Endothelial cell of umbilical vein (primary cell): ENCODE measurements at regions not wholly inside any gene's neighbourhood (a gene's known extent, or its start where the extent isn't known, plus 50 kb on each side); places are given as distances from the start of the nearest gene placed in this dataset.

Experiments used
- BruUV-seq: library from RNA; stranded (reverse); fragments of 400-500 nt; replicated peaks from 2 replicates; lab custom pipeline; 2021; lab: Mats Ljungman, UMichigan
- CTCF ChIA-PET: fragments of 300-600, 350-600 bp; sonication (Branson Sonifier 250); formaldehyde crosslinking; loops from one replicate; lab custom pipeline; 2021; ENCODE audit warnings: antibody characterized with exemption, inconsistent platforms; lab: Charles Lee
- POLR2A ChIA-PET: fragments of 300-600, 350-600 bp; sonication (Branson Sonifier 250); formaldehyde crosslinking; loops from one replicate; lab custom pipeline; 2021; ENCODE audit warnings: antibody characterized with exemption, inconsistent platforms; lab: Charles Lee
- DNase-seq: peaks from one replicate; pipeline ENCODE4 v3.0.0-alpha.2; 2011; ENCODE audit warnings: low read depth, low spot score
- FAIRE-seq: peaks from 2 replicates; lab custom pipeline; 2011; peaks lifted over from hg19 to GRCh38; lab: Jason Lieb, UNC
- H2AFZ ChIP-seq: 2 replicates; pipeline ENCODE4 v1.6.0; 2012; ENCODE audit warnings: low read depth, low read length, control low read depth, inconsistent platforms
- H3K27ac ChIP-seq: 2 replicates; pipeline ENCODE4 v1.5.1; 2011; ENCODE audit warnings: low read depth, mild to moderate bottlenecking, control low read depth, low read length, moderate library complexity; ENCODE audit not compliant: insufficient read depth
- H3K27me3 ChIP-seq, 2 experiments: 2 replicates each; pipeline versions ENCODE4 v1.6.0 to v1.6.1; 2011; ENCODE audit warnings: low read length in 2 of 2, mixed read lengths in 1 of 2; ENCODE audit not compliant: control insufficient read depth in 2 of 2, insufficient read depth in 2 of 2
- H3K36me3 ChIP-seq, 2 experiments: 2 replicates in 1 of 2; 3 replicates in 1 of 2; pipeline ENCODE4 v1.5.1; 2011; ENCODE audit warnings: low read length in 2 of 2, mild to moderate bottlenecking in 1 of 2, moderate library complexity in 1 of 2; ENCODE audit not compliant: control insufficient read depth in 2 of 2, insufficient read depth in 2 of 2; ENCODE audit errors: extremely low read depth in 1 of 2
- H3K4me1 ChIP-seq: 3 replicates; pipeline ENCODE4 v1.5.1; 2011; ENCODE audit warnings: mild to moderate bottlenecking, low read length; ENCODE audit not compliant: control insufficient read depth, insufficient read depth; ENCODE audit errors: extremely low read depth
- H3K4me2 ChIP-seq: 2 replicates; pipeline ENCODE4 v1.6.1; 2011; ENCODE audit warnings: low read length, control low read depth, mixed read lengths; ENCODE audit not compliant: insufficient read depth
- H3K4me3 ChIP-seq, 3 experiments: fragments of 200-600 bp in 1 of 3; sonication (generic), shearing (Covaris generic) in 1 of 3; replicated peaks in 1 of 3; 2 replicates each; pipeline ENCODE4 v1.5.1; 2011 to 2016; ENCODE audit warnings: control low read depth in 3 of 3, low read length in 3 of 3, mild to moderate bottlenecking in 2 of 3, inconsistent platforms in 1 of 3, low read depth in 1 of 3, moderate library complexity in 1 of 3; ENCODE audit not compliant: insufficient read depth in 1 of 3
- H3K79me2 ChIP-seq: 2 replicates; pipeline ENCODE4 v1.6.0; 2012; ENCODE audit warnings: low read length, inconsistent platforms; ENCODE audit not compliant: control insufficient read depth, insufficient read depth
- H3K9ac ChIP-seq: replicated peaks from 2 replicates; pipeline ENCODE3; 2011; ENCODE audit warnings: low read length, control low read depth; ENCODE audit not compliant: insufficient read depth; ENCODE audit errors: extremely low read depth
- H3K9me1 ChIP-seq: replicated peaks from 3 replicates; pipeline ENCODE4 v1.6.0; 2011; ENCODE audit warnings: mild to moderate bottlenecking, low read length; ENCODE audit not compliant: control insufficient read depth, insufficient read depth; ENCODE audit errors: extremely low read depth
- H3K9me3 ChIP-seq: replicated peaks from 2 replicates; pipeline ENCODE4 v1.5.1; 2012; ENCODE audit warnings: low read length, inconsistent platforms; ENCODE audit not compliant: control insufficient read depth, insufficient read depth
- H4K20me1 ChIP-seq: replicated peaks from 2 replicates; pipeline ENCODE3; 2011; ENCODE audit warnings: mild to moderate bottlenecking, low read length; ENCODE audit not compliant: control insufficient read depth, insufficient read depth; ENCODE audit errors: extremely low read depth
- EZH2 ChIP-seq: IDR thresholded peaks from 2 replicates; pipeline ENCODE4 v1.6.1; 2012; ENCODE audit warnings: borderline replicate concordance, low read depth, mild to moderate bottlenecking, moderate library complexity, low read length, inconsistent platforms; ENCODE audit not compliant: severe bottlenecking
- FOS ChIP-seq: IDR thresholded peaks from 2 replicates; pipeline ENCODE4 v1.6.1; 2011; ENCODE audit warnings: mild to moderate bottlenecking, low read length, moderate library complexity, borderline replicate concordance; ENCODE audit not compliant: insufficient read depth
- GATA2 ChIP-seq: IDR thresholded peaks from 2 replicates; pipeline ENCODE4 v1.7.0; 2011; ENCODE audit warnings: low read depth, mild to moderate bottlenecking, moderate library complexity, mixed read lengths, low read length; ENCODE audit not compliant: insufficient read length, insufficient read depth
- JUN ChIP-seq: IDR thresholded peaks from 2 replicates; pipeline ENCODE4 v1.6.1; 2011; ENCODE audit warnings: borderline replicate concordance, low read depth; ENCODE audit not compliant: insufficient read length, insufficient read depth
- MYC ChIP-seq: IDR thresholded peaks from one replicate; pipeline ENCODE4 v1.6.1; 2011; ENCODE audit warnings: mild to moderate bottlenecking, low read depth, low read length
- POLR2A ChIP-seq: IDR thresholded peaks from 2 replicates; pipeline ENCODE4 v1.6.1; 2012; ENCODE audit warnings: low read depth, mild to moderate bottlenecking, control low read depth, low read length
- POLR2AphosphoS5 ChIP-seq: IDR thresholded peaks from 2 replicates; pipeline ENCODE4 v1.6.1; 2012; ENCODE audit warnings: low read depth, mild to moderate bottlenecking, control low read depth, low read length, moderate library complexity; ENCODE audit not compliant: insufficient read depth
- dilution Hi-C: fragments of 300-500 bp; cut with MboI; formaldehyde crosslinking; loops from one replicate; pipeline ENCODE4 v1.15.0; 2019; ENCODE audit warnings: low sequenced_read_pairs; ENCODE audit not compliant: extremely low pct_ligation_motif_present
- intact Hi-C: fragments of 100-400 bp; cut with micrococcal nuclease; formaldehyde crosslinking; loops from one replicate; pipeline ENCODE4 v1.10.0; 2022
- TF ChIP-seq, protein P1 (sequence below): IDR thresholded peaks from 2 replicates; pipeline ENCODE4 v1.6.1; 2011; ENCODE audit not compliant: insufficient read depth, insufficient read length
- TF ChIP-seq, protein P2 (sequence below), 2 donors: IDR thresholded peaks; 1 replicate in 1 of 2; 2 replicates in 1 of 2; pipeline ENCODE4 v1.5.1; 2011; ENCODE audit warnings: low read length in 2 of 2, mild to moderate bottlenecking in 2 of 2, moderate library complexity in 2 of 2, control low read depth in 1 of 2, inconsistent platforms in 1 of 2, low read depth in 1 of 2; ENCODE audit not compliant: insufficient read depth in 1 of 2; ENCODE audit errors: extremely low read depth in 1 of 2

- H3K9me3 ChIP-seq: no peaks in the 10 kb centered on the region
- H3K27ac ChIP-seq: no peak overlapping the region
- DNase-seq: no peak
- H3K9ac ChIP-seq: no peak overlapping the region
- POLR2A ChIA-PET: no interaction called here
- TF ChIP-seq, protein P1, sequence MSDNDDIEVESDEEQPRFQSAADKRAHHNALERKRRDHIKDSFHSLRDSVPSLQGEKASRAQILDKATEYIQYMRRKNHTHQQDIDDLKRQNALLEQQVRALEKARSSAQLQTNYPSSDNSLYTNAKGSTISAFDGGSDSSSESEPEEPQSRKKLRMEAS: no peak
- TF ChIP-seq JUN (no peak), GATA2 (no peak), MYC (no peak), FOS (no peak), EZH2 (no peak), POLR2AphosphoS5 (no peak), POLR2A (no peak)
- TF ChIP-seq, protein P2, sequence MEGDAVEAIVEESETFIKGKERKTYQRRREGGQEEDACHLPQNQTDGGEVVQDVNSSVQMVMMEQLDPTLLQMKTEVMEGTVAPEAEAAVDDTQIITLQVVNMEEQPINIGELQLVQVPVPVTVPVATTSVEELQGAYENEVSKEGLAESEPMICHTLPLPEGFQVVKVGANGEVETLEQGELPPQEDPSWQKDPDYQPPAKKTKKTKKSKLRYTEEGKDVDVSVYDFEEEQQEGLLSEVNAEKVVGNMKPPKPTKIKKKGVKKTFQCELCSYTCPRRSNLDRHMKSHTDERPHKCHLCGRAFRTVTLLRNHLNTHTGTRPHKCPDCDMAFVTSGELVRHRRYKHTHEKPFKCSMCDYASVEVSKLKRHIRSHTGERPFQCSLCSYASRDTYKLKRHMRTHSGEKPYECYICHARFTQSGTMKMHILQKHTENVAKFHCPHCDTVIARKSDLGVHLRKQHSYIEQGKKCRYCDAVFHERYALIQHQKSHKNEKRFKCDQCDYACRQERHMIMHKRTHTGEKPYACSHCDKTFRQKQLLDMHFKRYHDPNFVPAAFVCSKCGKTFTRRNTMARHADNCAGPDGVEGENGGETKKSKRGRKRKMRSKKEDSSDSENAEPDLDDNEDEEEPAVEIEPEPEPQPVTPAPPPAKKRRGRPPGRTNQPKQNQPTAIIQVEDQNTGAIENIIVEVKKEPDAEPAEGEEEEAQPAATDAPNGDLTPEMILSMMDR (IDR thresholded peaks at IDR 0.05; ENCODE audit: extremely low read depth in 1 of 2, insufficient read depth in 1 of 2, low read depth in 1 of 2, low read length in 2 of 2): no peak
- no peaks in the 10 kb centered on the region for H3K4me1 ChIP-seq
- no peak overlapping the region for H3K4me2 ChIP-seq
- no peaks in the 10 kb centered on the region for H3K9me1 ChIP-seq
- intact Hi-C loops: no loop called here
- peaks cover under 1 to 5% of the 10 kb centered on the region in 2 experiments for H3K27me3 ChIP-seq
- H3K36me3 ChIP-seq: no peaks in the 10 kb centered on the region
- dilution Hi-C loops: no loop called here
- H3K4me3 ChIP-seq: no peak overlapping the region
- no peaks in the 10 kb centered on the region for H3K79me2 ChIP-seq
- BruUV-seq: no TSS peak
- FAIRE-seq: no peak
- CTCF ChIA-PET: no interaction called here
- no peak overlapping the region for H2AFZ ChIP-seq
- no peaks in the 10 kb centered on the region for H4K20me1 ChIP-seq
Observed at GRCh38 chr20:6407163-6407562, 284.3 kb upstream of the FERMT1 start.
